ENCODE measurements at regions not wholly inside any gene's neighbourhood (a gene's known extent, or its start where the extent isn't known, plus 50 kb on each side); places are given as distances from the start of the nearest gene placed in this dataset.

DNA sequence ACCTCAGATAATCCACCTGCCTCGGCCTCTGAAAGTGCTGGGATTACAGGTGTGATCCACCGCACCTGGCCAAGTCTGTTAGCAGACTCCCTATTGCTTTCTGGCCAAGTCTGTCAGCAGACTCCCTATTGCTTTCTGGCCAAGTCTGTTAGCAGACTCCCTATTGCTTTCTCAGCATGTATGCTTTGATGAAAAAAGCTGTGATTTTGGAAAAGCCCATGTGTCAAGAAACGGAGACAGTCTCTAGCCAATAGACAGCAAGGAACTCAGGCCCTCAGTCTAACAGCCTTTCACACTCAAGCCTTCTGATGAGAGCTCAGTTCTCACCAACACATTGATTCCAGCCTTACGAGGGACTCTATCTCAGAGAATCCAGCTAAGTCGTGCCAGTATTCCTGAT lies 158.8 kb upstream of the KRR1 start:
- TF ChIP-seq RAD21 (IDR thresholded peaks at IDR 0.05; ENCODE audit: low read depth) (no peak), ZBTB7A (IDR thresholded peaks at IDR 0.05; ENCODE audit: low read depth) (no peak), CEBPB (IDR thresholded peaks at IDR 0.05) (no peak), EP300 (IDR thresholded peaks at IDR 0.05; ENCODE audit: borderline replicate concordance) (no peak), TCF12 (IDR thresholded peaks at IDR 0.05; ENCODE audit: low read depth) (no peak)
- TF ChIP-seq, protein P1, sequence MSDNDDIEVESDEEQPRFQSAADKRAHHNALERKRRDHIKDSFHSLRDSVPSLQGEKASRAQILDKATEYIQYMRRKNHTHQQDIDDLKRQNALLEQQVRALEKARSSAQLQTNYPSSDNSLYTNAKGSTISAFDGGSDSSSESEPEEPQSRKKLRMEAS (IDR thresholded peaks at IDR 0.05) = no peak

Data from Ishikawa (cell line).